NCI-H82 treated with DMSO at 0.1 percent for 48 hours (cell line): ENCODE measurements at regions not wholly inside any gene's neighbourhood (a gene's known extent, or its start where the extent isn't known, plus 50 kb on each side); places are given as distances from the start of the nearest gene placed in this dataset.

Source experiments
- DNase-seq: peaks from one replicate; lab custom pipeline; 2025; ENCODE audit not compliant: unreplicated experiment; lab: John Stamatoyannopoulos, UW

DNA sequence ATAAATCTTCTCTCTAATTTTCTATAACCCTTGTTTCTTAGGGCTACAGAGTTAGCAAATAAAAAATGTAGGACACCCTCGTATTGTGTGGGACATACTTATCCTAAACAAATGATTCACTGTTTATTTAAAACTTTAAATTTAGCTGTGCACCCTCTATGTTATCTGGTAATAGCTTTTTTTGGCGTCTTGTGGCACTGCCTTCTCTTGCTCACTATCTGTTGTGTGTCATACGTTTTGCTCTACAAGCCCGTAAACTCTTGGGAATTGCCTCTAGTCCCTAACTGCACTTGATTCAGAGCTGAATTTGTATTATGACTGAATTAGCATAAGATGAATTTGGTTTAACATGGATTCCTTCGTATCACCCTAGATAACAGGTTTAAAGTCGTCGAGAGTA, 144.3 kb upstream of the MYOCD start:
- no peak for DNase-seq

DNA sequence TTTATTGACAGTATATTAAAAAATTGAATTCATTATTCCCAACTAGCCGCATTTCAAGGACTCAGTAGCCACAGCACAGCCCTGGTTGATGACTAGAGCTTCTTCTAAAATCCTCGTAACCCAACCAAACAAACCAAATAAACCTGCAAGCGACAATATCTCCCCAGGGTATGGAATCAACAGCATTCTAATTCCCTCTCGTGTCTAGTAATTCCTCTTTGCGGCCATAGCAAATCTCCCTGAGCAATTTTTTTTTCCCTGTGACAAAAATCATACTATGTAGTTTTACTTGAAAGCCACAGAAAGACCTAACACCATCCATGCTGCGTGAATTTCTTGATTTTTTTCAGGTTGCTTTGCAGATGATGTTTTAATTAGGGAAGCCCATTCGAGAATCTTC, 143.4 kb upstream of the MYOCD start:
- DNase-seq: no peak

DNA sequence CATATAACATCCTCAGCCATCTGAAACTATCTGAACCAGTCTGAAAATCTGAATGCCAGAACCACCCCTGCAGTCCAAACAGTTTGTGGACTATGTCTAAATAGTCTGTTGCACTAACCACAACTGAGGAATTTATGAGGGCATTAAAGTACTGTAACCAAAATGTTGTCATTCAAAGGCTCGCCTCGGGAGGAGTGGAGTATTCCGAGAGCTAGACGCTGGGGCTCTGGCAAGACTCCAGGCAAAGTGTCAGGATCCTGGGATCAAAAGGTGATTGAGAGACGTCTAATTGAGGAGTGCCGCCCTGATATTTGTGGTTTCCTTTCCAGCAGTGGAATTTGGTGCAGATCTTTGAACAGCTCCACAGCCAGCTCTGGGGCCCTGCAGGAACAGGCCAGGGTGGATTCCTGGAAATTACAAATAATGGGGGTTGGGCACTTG, 142.9 kb upstream of the MYOCD start:
- DNase-seq: no peak

DNA sequence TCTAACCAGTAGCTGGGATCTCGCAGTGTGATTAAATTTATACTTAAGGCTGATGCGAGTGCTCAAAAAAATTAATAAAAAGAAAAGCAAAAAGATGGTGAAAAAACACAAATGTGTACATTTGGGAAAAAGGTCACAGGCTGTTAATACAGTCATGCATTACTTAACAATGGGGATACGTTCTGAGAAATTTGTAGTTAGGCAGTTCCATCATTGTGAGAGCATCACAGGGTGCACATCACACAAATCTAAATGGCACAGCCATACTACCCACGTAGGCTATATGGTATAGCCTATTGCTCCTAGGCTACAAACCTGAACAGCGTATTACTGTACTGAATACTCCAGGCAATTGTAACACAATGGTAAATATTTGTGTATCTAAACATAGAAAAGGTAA, 142.4 kb upstream of the MYOCD start:
- DNase-seq: no peak

DNA sequence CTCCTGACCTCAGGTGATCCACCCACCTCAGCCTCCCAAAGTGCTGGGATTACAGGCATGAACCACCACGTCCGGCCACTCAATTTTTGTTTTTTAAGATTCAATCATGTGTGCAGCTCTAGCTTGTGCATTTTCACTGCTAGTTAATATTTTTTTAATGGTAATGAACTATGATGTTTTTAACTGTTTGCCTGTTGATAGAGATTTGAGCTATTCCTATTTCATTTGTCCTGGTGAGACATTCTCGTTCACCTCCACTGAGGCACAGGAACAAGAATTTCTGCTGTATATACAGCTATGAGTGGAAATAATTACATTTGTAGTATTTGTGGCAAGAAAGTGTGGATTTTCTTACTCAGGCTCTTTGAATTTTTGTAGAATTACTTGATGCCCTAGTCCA, 137.7 kb upstream of the MYOCD start:
- DNase-seq: no peak

DNA sequence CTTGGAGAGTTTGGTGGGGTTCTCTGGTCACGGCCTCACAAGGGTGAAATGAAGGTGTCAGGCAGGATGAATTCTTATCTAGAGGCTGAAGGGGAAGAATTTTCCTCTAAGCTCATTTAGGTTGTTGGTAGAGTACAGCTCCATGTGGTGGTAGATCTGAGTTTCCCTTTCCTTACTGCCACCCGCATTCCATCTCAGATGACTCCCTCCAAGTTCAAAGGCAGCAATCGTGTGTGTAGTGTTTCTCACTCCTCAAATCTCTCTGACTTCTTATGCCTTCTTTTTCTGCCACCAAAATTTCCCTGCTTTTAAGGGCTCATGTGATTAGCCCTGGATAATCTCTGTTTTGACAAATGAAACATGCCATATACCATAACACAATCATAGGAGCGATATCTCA, 135.5 kb upstream of the MYOCD start:
- DNase-seq: no peak

DNA sequence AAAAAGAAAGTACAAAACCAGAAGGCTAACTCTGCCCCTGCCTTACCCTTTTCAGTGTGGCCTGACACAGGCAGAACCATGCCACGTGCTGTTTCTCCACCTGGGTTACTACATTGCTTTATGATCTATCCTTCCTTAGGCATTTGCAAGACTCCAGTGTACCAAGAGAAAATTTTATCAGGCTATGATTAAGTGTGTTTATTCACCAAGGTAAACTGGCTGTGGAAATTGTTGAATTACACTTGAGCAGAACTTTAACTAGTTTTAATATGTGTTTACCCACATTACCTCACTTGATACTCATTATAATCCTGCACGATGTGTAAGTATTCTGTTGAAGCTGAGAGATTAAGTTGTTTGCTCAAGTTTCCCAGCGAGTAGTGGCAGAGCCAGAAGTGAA, 129.7 kb upstream of the MYOCD start:
- DNase-seq: no peak

DNA sequence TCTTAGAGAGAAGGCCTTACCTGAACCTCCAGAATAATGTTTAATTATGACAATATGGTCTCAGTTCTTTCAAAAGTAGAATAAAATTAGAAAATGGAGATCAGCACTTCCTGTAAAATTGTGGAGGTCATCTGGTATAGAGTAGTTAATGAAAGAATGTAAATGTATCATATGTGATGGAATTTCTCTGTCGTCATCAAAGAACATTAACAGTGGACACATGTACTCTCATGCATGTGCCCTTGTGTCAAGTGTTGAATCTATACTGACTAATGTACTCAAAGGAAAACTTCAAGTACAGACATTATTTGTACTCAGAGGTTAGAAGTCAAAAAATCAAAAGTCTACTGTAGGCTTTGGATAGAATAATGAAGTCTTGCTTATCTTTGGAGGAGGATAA, 129.2 kb upstream of the MYOCD start:
- DNase-seq: no peak

DNA sequence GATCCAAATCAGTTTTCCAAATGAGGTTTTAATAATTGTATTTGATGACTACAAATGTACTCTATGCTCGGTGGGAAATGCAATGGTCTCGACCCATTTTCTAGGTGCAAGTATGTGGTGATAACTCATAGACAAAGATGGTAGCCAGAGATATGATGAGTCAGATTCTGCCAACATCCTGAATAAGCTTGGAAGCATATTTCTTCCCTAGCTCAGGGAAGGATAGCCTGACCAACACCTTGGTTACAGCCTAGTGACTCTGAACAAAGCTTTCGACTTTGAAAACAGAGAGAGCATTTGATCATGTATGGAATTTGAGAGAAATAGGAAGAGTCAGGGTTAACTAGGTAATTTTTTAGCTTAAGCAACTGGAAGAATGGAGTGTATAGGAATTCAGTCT, 128.3 kb upstream of the MYOCD start:
- DNase-seq: no peak

DNA sequence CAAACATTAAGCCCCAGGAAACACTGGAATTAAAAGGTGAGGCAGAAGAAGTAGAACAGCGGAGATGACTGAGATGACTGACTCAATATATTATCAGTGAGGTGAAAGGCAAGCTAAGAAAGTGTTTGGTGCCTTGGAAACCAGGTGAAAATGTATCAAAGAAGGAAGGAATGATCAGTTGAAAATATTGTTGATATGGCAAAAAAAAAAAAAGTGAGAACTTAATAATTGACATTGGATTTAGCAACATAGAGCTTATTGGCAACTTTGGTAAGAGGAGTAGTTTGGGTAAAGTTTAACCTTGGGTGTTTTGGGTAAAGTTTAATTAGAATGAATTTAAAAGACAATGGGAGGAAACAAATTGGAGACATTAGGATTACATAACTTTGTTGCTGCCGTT, 127.7 kb upstream of the MYOCD start:
- DNase-seq: no peak

DNA sequence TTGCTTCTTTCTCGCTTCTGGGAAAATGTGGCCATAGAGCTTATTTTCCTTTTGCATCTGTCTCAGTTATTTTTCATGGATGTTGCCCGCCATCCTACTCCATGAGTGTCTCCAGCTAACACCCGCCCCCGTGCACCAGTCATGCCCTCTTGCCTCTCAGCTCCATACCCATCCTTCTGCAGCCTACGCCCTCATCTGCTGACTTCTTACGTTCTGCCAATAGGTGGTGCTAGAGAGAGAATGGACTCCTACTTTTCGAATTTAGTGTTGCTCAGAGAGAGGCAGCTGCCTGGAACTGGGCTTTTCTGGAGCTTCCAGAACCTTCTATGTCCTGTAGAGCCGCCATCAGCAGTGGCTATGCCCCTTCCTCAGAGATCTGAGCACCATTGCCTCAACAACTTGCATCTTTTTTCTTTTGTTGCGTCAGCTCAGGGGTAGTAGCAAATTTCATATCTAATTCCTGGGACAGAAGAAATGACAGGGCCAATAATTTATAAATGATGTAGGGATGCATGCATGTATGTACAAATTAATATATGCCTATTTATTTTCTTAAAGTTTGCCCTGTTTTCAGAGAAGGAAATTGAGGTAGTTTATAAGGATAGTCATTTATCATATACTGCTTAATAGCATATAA, 119.7 kb upstream of the MYOCD start:
- peak; percentile 38 for DNase-seq

DNA sequence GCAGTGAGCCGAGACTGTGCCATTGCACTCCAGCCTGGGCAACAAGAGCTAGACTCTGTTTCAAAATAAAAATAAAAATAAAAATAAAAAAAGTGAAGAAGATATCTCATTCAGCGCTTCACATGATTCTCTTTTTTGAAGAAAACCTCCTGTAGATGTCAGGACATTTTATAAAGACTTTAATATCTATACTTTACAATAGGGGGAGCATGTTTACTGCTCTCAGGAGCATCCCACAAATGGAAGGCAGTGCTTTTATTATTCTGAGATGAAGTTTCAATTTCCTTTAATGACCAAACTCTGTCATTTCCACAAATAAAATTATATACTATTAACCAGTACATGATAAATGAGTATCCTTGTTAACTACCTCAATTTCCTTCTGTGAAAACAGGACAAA, 118.7 kb upstream of the MYOCD start:
- DNase-seq: no peak

DNA sequence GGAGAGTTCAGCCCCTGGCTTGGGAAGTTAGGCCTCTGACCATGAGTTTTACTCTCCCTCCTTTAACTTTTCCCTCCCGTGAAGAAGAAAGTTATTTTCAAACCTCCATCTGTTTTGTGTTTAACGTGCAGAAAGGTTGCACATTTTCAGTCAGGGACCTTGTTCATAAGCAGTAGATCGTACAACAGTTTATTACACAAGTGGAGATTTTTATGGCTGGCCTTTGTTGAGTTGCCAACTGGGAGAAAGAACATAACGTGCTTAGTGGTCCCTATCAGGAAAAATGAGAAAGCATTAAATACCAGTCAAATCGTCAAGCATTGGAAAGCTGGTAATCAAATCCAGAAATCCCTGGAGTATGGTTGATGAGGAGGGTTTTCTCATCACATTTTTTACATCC, 117.9 kb upstream of the MYOCD start:
- DNase-seq: no peak

DNA sequence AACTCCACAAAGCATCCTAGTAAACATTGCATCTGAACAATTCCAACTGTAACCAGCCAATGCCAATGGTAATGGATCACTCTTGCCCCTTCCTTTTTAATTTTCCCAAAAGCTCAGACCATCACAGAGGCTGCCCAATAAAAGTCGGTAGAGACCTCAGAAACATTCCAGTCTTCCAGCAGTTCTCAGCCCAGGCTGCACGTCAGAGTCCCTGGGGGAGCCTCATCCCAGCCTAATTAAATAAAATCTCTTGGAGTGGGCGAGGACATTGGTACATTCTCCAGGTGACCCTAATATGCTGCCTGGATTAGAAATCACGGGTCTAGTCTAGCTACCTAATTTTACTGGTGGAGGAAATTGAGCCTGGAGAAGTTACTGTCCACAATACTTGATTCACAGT, 117.1 kb upstream of the MYOCD start:
- DNase-seq: no peak

DNA sequence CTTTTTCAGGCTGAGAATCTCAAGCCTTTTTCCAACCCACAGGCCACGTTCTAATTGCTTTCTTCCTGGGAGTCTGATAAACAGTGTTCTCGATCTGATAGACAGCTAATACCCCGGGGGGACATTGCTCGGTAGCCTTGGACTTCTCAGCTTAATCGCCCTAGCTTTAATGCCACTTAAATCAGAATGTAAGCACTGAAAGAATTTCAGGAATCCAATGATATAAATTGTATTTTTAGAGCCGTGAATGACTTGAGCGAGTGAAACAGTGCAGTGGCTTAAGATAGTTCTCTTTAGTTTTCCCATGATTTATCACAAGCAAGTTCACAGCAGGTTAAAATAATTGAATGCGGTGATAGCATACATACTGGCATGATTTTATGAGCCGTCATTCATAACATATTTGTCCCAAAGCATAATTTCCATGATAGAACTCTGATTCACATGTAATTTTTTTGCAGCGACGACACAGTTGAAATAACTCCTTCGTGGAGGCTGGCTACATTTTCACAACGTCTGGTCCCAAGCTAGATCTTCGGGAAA, 116.1 kb upstream of the MYOCD start:
- DNase-seq: no peak

DNA sequence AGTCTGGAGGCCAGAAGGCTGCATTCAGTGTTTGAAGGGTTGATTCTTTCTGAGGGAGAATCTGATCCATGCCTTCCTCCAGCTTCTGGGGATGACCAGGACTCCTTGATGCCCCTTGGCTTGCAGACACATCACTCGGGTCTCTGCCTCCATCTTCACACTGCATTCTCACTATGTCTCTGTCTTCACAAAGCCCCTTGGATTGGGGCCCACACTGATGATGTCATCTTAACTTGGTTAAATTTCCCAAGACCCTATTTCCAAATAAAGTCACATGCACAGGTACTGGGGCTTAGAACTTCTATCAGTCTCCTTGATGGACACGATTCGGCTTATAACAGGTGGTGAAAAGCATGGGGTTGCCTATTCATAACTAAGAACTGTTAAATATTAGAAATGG, 112.1 kb upstream of the MYOCD start:
- DNase-seq: no peak

DNA sequence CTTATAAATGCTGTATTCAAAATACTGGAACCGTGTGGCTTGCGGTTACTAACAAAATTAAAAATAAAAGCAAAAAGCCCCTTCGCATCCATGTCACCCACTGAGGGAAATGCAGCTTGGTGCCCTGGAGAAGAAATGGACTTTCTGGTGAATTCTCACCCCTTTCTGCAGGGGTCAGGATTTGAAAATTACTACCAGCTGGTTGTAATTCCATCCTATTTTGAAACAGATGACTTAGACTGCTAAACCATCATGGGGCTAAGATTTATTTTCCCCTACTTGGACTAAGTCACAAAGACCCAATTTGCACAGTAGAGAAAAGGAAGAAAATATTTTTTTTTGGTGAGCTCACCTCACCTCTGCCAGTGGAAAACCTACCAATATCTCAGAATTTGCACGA, 111.4 kb upstream of the MYOCD start:
- no peak for DNase-seq

DNA sequence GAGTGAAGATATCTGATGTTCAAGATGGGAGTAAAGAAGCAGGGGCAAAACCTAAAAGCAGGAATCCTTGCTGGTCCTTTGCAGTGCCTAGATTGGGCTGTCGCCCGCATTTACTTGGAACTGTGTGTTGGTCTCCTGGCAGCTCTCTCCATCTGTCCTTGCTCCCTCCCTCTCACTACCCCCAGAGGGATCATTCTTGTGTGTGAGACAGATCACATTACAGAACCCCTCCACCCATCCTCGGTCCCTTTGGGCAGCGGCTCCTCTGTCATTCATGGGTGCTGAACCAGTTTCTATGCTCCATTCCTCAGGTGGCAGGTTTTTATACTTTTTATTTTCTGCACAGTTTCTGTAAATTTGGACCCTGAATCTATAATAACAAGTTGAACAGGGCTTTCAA, 99.4 kb upstream of the MYOCD start:
- DNase-seq: peak; percentile 18

DNA sequence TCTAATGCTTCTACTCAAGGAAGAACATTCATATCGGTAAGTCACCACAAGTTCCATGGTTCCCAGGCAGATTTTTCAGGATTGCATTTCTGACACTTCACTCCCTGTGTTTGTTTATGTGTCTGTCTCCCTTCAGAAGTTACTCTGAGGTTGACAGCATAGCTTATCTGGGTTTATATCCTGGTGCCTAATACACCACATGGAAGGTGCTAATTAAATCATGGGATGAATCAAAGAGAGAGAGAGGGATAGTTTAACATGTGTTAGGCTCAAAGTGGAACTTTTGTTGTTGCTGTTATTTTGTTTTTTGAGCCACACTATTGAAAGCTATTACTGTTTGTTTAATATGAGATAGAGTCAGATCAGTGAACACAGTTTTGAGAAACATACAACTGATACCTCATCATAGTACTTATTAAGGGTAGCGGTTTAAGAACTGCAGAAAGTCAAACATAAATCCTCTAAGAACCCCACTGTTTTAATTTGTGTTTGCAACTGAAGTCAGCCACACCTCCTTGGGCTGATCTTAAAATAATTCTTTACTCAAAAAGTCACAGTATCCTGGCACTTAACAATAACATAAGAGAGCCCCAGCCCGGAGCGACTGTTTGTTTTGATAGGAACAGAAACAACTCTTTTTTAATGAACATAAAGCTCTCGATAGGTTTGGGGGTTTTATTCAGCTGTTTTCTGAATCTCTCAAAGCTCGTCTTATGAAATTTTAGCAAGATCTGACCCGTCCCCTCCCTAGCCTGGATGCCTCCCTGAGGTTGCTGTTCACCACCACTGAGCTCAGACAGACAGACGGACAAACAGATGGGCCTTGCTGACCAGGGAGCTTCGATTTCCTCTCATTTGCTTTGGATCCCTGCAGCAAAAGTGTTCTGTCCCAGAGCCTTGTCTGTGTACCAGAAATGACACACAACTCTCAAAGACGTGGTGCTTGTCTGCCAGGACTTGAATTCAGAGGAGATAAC, 98.3 kb upstream of the MYOCD start:
- DNase-seq: peak; percentile 32

DNA sequence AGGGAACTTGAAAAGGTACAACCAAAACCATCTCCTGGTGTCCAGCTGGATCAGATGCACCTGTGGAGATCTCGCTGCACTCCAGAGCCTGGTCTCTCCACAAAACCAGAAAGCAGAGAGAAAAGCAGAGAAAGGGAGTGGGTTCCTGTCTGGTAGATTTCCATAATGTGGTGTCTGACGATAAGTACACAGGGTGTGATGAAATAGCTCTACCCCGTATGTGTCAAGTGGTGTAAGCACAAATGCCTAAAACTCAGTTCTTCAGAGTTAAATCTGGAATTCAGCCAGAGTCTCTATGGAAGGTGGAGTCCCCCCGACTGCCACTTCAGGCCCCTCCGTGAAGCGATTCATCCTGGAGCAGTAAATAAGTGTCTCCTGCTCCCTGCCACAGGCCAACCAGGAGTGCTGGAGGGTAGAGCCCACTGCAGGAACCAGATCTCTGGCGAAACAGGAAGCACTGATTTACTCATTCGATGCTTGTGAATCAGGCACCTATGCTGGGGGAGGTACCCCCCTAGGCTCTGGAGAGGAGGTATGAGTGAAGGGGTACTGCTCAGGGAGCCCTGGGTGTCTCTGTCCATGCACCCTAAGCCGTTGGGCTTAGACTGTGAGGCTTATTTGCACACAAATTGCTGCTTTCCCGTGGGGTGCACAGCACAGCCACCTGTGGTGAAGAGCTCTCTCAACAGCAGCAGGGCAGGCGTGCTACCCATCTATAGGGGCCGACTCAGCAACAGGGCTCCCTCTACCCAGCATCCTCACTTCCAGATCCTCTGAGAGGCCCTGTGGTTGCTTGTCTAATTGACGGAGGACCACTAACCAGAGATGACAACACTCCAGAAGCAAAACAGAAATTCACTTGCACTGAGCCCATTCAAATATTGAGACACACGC, 97.1 kb upstream of the MYOCD start:
- no peak for DNase-seq

DNA sequence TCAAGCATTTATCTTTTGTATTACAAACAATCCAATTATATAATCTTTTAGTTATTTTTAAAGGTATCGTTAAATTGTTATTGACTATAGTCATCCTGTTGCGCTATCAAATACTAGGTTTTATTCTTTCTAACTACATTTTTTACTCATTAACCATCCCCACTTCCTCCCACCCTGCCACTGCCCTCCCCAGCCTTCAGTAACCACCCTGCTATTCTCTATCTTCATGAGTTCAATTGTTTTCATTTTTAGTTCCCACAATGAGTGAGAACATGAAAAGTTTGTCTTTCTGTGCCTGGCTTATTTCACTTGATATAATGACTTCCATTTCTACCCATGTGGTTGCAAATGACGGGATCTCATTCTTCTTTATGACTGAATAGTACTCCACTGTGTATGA, 94.1 kb upstream of the MYOCD start:
- no peak for DNase-seq
